ENCODE measurements at regions not wholly inside any gene's neighbourhood (a gene's known extent, or its start where the extent isn't known, plus 50 kb on each side); places are given as distances from the start of the nearest gene placed in this dataset.

DNA sequence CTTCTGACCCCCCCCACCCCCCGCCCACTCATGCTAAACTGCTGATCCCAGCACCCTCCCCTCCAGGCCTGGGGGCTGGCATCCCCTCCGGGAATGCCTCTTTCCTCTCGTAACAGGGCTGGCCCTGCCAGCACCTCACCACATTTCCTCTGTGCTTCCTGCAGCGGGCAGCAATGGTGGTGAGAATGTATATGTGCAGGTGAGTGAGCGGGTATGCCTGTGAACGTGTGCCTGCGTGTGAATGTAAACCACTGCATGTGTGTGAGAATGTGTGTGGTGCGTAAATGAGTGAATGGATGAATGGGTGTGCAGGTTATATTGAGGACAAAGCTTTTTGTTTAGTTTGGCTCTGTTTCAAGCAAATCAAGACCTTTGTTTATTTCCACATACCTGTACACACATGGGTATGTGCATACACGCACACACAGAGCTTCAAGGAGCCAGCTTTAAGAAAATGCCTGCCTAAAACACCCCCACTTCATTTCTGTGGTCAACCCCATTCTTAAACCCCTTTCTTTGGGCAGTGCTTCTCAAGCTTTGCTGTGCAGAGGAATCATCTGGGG, 95.7 kb upstream of the SHB start:
- no peaks in the 10 kb centered on the region for H3K36me3 ChIP-seq (ENCODE audit: control insufficient read depth, insufficient read depth, low read length)
- H3K4me3 ChIP-seq (ENCODE audit: low read depth, low read length) = no peak overlapping the region
- H3K27me3 ChIP-seq (ENCODE audit: control insufficient read depth, insufficient read depth, low read length) = no peaks in the 10 kb centered on the region
- DNase-seq (ENCODE audit: low read depth) = no peak
- TF ChIP-seq, protein P1, sequence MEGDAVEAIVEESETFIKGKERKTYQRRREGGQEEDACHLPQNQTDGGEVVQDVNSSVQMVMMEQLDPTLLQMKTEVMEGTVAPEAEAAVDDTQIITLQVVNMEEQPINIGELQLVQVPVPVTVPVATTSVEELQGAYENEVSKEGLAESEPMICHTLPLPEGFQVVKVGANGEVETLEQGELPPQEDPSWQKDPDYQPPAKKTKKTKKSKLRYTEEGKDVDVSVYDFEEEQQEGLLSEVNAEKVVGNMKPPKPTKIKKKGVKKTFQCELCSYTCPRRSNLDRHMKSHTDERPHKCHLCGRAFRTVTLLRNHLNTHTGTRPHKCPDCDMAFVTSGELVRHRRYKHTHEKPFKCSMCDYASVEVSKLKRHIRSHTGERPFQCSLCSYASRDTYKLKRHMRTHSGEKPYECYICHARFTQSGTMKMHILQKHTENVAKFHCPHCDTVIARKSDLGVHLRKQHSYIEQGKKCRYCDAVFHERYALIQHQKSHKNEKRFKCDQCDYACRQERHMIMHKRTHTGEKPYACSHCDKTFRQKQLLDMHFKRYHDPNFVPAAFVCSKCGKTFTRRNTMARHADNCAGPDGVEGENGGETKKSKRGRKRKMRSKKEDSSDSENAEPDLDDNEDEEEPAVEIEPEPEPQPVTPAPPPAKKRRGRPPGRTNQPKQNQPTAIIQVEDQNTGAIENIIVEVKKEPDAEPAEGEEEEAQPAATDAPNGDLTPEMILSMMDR (IDR thresholded peaks at IDR 0.05; ENCODE audit: insufficient read depth, low read length, poor library complexity, severe bottlenecking) = no peak

DNA sequence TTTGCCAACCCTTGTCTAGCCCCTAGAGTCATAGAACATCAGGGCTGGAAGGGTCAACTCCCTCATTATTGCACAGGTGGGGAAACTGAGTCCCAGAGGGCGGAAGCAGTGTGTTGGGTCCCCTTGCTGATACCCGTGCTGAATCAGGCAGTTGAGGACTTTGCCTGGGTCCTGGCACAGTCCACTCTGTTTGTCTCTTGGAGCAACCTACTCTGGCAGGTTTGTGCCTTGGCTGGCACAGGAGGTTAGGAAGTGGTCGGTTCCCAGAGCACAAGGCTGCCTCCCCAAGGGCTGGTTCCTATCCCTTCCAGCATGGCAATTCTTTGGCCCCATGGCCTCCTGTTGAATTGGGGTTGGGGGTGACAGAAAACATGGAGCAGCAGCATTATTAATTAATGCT, 94.5 kb upstream of the SHB start:
- TF ChIP-seq, protein P1 (IDR thresholded peaks at IDR 0.05; ENCODE audit: insufficient read depth, low read length, poor library complexity, severe bottlenecking) = no peak
- Histone ChIP-seq H3K36me3 (ENCODE audit: control insufficient read depth, insufficient read depth, low read length) (no peaks in the 10 kb centered on the region), H3K27me3 (ENCODE audit: control insufficient read depth, insufficient read depth, low read length) (no peaks in the 10 kb centered on the region), H3K4me3 (ENCODE audit: low read depth, low read length) (no peak overlapping the region)
- no peak for DNase-seq (ENCODE audit: low read depth)

DNA sequence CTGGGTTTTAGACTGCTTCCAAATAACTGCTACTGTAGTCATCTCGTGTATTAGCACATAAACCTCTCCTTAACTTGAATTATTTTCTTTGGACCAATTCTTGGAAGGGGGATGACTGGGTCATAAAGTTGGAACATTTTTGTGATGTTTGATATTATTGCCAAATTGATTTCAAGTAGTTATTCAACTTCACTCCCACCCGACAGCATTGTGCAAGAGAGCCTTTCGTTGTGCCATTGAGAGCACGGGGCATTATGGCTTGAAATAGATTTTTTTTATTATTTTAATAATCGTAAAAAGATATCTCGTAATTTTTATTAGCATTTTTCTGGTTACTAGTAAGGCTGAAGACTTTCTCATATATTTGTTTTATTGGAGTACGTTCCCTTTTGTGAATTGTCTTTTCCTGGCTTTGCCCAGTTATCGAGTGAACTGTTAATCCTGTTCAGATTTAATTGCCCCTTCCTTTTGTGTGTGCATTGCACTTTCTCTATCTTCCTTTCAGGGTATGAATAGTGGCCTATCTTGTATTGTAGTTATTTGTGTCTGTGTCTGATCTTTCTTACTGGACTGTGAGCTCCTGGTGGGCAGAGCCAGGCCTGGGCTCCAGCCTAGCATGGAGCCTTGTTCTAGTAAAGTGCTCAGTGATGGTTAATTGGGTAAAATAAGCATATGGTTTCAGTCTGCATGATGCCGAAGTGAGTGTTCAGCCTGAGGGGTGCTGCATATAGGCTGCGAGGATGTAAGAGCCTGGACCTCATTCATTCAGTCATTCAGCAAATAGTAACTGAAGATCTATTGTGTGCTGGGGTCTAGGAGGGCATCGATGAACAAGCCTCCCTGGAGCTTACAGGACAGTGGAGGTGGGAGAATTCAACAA, 93.5 kb upstream of the SHB start:
- Histone ChIP-seq H3K27me3 (ENCODE audit: control insufficient read depth, insufficient read depth, low read length) (no peaks in the 10 kb centered on the region), H3K36me3 (ENCODE audit: control insufficient read depth, insufficient read depth, low read length) (no peaks in the 10 kb centered on the region), H3K4me3 (ENCODE audit: low read depth, low read length) (no peak overlapping the region)
- no peak for DNase-seq (ENCODE audit: low read depth)
- TF ChIP-seq, protein P1 (IDR thresholded peaks at IDR 0.05; ENCODE audit: insufficient read depth, low read length, poor library complexity, severe bottlenecking) = no peak

- Histone ChIP-seq H3K4me3 (ENCODE audit: low read depth, low read length) (no peak overlapping the region), H3K27me3 (ENCODE audit: control insufficient read depth, insufficient read depth, low read length) (no peaks in the 10 kb centered on the region), H3K36me3 (ENCODE audit: control insufficient read depth, insufficient read depth, low read length) (no peaks in the 10 kb centered on the region)
- DNase-seq (ENCODE audit: low read depth) = no peak
- TF ChIP-seq, protein P1 (IDR thresholded peaks at IDR 0.05; ENCODE audit: insufficient read depth, low read length, poor library complexity, severe bottlenecking) = peak; percentile 88
Measured at GRCh38 chr9:38160613-38161215, 91.7 kb upstream of the SHB start.

GRCh38 chr9:38159599-38159998, 90.6 kb upstream of the SHB start:
- H3K36me3 ChIP-seq (ENCODE audit: control insufficient read depth, insufficient read depth, low read length) = no peaks in the 10 kb centered on the region
- DNase-seq (ENCODE audit: low read depth) = no peak
- no peaks in the 10 kb centered on the region for H3K27me3 ChIP-seq (ENCODE audit: control insufficient read depth, insufficient read depth, low read length)
- no peak overlapping the region for H3K4me3 ChIP-seq (ENCODE audit: low read depth, low read length)
- TF ChIP-seq, protein P1 (IDR thresholded peaks at IDR 0.05; ENCODE audit: insufficient read depth, low read length, poor library complexity, severe bottlenecking) = no peak
